ENCODE measurements at regions not wholly inside any gene's neighbourhood (a gene's known extent, or its start where the extent isn't known, plus 50 kb on each side); places are given as distances from the start of the nearest gene placed in this dataset.

GRCh38 chr20:7415427-7415826 lies 524.8 kb downstream of the HAO1 start:
- H3K27me3 ChIP-seq = no peaks in the 10 kb centered on the region
- no peak for DNase-seq
- H3K36me3 ChIP-seq = no peaks in the 10 kb centered on the region
- intact Hi-C loops (cut with DNase I; ENCODE audit: low total_unique reads) = no loop called here
- no peaks in the 10 kb centered on the region for H3K9me3 ChIP-seq
- H3K4me3 ChIP-seq = no peak overlapping the region
- TF ChIP-seq CTCF (IDR thresholded peaks at IDR 0.05) = no peak
- TF ChIP-seq POLR2A (IDR thresholded peaks at IDR 0.05) = no peak
- H3K4me1 ChIP-seq = no peaks in the 10 kb centered on the region
- no peak overlapping the region for H3K27ac ChIP-seq

- intact Hi-C loops (cut with DNase I; ENCODE audit: low total_unique reads) = no loop called here
- no peaks in the 10 kb centered on the region for H3K36me3 ChIP-seq
- no peaks in the 10 kb centered on the region for H3K27me3 ChIP-seq
- no peak for TF ChIP-seq POLR2A (IDR thresholded peaks at IDR 0.05)
- no peak for TF ChIP-seq CTCF (IDR thresholded peaks at IDR 0.05)
- H3K4me3 ChIP-seq = no peak overlapping the region
- no peak overlapping the region for H3K27ac ChIP-seq
- H3K9me3 ChIP-seq = no peaks in the 10 kb centered on the region
- no peaks in the 10 kb centered on the region for H3K4me1 ChIP-seq
- DNase-seq = no peak
Observed at GRCh38 chr20:7416382-7416781, 523.9 kb downstream of the HAO1 start.

- H3K27me3 ChIP-seq = no peaks in the 10 kb centered on the region
- H3K4me3 ChIP-seq = no peak overlapping the region
- no peaks in the 10 kb centered on the region for H3K36me3 ChIP-seq
- no peak for TF ChIP-seq POLR2A (IDR thresholded peaks at IDR 0.05)
- no peak for TF ChIP-seq CTCF (IDR thresholded peaks at IDR 0.05)
- DNase-seq = no peak
- intact Hi-C loops (cut with DNase I; ENCODE audit: low total_unique reads) = no loop called here
- H3K27ac ChIP-seq = no peak overlapping the region
- no peaks in the 10 kb centered on the region for H3K9me3 ChIP-seq
- H3K4me1 ChIP-seq = no peaks in the 10 kb centered on the region
Observed at GRCh38 chr20:7420345-7420744, 519.9 kb downstream of the HAO1 start.

GRCh38 chr20:7426890-7427496 lies 513.3 kb downstream of the HAO1 start:
- Histone ChIP-seq H3K4me1 (no peaks in the 10 kb centered on the region), H3K27me3 (no peaks in the 10 kb centered on the region), H3K36me3 (no peaks in the 10 kb centered on the region), H3K9me3 (no peaks in the 10 kb centered on the region), H3K4me3 (no peak overlapping the region), H3K27ac (no peak overlapping the region)
- TF ChIP-seq POLR2A (IDR thresholded peaks at IDR 0.05) = no peak
- DNase-seq = no peak
- intact Hi-C loops (cut with DNase I; ENCODE audit: low total_unique reads) = no loop called here

GRCh38 chr20:7428946-7429345 lies 511.3 kb downstream of the HAO1 start:
- Histone ChIP-seq H3K4me1 (no peaks in the 10 kb centered on the region), H3K36me3 (no peaks in the 10 kb centered on the region), H3K9me3 (no peaks in the 10 kb centered on the region), H3K27me3 (no peaks in the 10 kb centered on the region), H3K27ac (no peak overlapping the region), H3K4me3 (no peak overlapping the region)
- TF ChIP-seq CTCF (IDR thresholded peaks at IDR 0.05) = no peak
- no peak for TF ChIP-seq POLR2A (IDR thresholded peaks at IDR 0.05)
- intact Hi-C loops (cut with DNase I; ENCODE audit: low total_unique reads) = no loop called here
- DNase-seq = no peak

GRCh38 chr20:7432612-7433011 lies 507.6 kb downstream of the HAO1 start:
- Histone ChIP-seq H3K27ac (no peak overlapping the region), H3K9me3 (no peaks in the 10 kb centered on the region), H3K4me1 (no peaks in the 10 kb centered on the region), H3K4me3 (no peak overlapping the region), H3K27me3 (no peaks in the 10 kb centered on the region), H3K36me3 (no peaks in the 10 kb centered on the region)
- DNase-seq = no peak
- intact Hi-C loops (cut with DNase I; ENCODE audit: low total_unique reads) = no loop called here
- TF ChIP-seq POLR2A (IDR thresholded peaks at IDR 0.05) = no peak

Data from uterus (tissue), 3 donors.